Activated T-helper 9 cell treated with anti-CD3 and anti-CD28 coated beads, Interleukin-2, amount 50 U/mL, for 16 hours (primary cell): ENCODE measurements at regions not wholly inside any gene's neighbourhood (a gene's known extent, or its start where the extent isn't known, plus 50 kb on each side); places are given as distances from the start of the nearest gene placed in this dataset.

Experiments
- DNase-seq: peaks from one replicate; pipeline ENCODE4 v3.0.0-alpha.2; 2020; ENCODE audit warnings: low read depth

DNA sequence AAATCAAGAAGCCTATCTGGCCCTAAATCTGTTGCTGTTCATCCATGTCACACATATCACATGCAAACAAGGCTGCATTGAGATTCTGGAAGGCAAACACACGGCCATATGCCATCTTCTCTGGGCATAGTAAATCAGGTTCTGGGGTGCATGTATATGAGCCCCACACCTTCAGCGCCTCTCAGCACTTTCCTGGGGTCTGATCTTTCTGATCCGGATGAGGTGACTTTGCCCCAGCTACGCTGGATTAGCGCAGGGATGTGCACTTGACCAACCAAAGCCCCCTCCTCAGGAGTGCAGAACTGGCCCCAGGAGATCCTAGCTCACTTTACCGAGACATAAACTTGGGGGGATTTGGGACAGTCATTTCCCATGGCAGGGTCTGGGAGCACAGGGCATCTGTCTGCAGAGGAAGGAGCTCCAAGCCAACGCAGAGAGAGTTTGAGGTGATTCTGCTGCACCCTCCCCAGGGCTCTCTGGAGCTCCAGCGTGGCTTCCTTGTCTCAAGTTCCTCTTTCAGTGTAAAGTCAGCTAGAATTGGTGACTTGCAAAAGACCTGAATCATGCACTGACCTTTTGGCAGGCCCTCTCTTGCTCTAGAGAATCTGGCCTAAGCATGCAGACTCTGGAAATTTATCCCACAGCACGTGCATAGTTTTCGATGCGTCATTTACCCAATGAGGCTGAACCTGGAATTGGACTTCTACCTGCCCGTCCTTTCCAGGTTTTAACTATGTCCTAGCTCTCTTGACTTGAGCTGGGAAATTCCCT is 63.5 kb upstream of the KLF13 start:
- DNase-seq: no peak

DNA sequence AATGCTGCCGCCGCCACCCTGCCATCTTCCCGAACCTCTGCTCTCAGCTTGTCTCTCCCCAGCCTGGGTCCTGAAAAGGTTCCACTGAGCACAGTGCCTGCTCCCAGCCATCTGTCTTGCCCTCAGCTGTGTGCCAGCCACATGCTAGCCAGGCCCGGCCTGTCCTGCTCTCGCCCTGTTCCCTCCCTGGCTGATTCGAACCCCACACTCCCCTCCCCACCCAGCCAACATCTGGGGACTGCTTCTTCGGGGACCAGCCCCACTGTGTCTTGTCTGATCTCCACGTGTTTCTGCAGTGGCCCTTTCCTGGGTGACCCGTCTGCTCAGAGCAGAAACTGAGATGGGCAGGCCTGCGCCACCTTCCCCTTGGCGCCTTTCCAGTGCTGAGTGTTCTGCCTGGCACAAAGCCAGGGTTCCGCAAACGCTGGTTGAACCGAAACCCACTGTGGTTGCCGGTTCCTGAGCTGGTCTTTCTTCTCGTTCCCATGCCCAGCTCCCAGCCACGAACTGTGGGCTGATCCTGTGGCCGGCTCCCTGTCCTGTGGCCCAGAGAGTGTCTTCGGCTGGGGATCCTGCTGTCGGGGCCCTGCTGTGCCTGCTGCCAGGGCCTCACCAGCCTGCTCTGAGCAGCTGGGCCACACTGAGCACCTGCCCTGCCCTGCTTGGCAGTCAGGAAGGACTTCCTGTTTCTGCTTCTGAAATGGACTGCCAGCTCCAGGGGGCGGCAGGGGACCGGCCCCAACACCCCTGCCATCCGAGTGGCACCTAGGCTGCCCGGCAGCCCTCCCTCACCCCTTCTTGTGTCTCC is 62.7 kb upstream of the KLF13 start:
- DNase-seq: peak; percentile 58

GRCh38 chr15:31264559-31265089 is 62.0 kb upstream of the KLF13 start:
- DNase-seq: no peak

DNA sequence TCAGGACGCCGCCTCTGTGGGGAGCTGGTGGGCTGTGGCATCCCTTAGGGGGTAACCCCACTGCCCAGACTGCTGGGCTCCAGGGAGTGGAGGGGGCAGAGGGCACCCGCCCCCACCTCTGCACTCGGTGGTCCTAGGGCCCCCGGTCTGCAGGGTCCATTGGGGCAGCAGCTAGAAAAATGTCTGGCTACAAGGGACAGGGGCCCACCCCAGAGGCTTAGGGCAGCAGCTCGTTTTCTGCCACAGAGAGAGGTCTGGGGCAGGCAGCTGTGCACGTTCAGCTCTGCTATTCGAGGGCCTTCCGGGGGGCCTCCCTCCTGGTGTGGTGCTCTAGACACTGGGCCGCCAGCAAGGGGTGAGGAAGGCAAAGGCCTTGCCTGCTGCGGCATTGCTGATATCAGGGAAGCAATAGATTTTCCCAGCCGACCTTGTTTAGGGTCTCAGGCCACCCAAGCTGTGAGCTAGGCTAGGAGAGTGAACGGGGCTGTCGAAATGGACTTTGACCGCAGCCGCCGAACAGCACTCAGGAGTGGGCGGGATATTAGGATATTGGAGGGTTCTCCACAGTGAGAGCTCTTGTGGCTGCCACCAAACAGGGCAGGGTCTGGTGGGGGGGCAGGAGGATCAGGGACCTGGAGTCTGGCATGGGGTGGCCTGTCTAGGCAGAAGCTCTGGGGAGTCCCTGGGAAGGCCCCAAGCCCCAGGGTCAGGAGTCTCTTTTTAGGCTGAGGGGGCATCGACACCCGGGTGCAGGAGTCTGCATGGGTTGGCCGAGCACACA is 61.4 kb upstream of the KLF13 start:
- no peak for DNase-seq

DNA sequence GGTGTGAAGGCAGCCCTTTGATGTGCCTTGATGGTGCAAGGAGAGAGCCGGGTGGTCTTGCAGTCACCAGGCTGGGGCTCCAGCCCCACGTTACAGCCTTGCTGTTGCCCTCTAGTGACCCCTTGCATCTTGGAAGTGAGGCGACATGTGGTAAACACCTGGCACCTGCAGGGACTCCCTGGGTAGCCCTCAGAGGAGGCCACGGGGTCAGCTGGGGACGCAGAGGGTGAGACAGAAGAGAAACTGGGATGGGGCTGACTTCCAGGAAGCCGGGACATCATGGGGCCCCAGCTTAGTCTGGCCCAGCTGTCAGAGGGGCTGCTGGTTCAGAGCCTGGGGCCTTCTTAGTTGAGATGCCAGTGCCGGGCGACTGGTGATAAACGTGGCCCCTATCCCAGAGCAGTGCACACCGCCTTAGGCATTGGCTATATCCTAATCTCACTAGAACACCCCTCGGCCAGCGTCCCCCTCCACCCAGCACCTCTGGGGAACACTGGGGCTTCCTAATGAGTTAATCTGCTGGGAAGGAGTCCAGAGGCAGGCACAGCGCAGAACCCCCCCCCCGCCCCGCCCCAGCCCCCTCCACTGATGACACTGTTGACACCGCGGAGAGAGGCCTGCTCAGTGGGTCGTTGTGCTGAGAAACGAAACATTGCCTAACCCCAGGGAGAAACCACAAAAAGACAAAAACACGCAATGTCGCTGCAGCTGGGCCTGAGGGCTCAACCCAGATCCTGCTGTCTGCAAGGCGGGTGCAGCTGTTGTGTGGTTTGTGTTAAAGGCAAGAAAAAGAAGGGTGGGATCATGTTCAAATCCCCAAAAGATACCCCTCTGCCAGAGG is 60.5 kb upstream of the KLF13 start:
- DNase-seq: peak; percentile 39

DNA sequence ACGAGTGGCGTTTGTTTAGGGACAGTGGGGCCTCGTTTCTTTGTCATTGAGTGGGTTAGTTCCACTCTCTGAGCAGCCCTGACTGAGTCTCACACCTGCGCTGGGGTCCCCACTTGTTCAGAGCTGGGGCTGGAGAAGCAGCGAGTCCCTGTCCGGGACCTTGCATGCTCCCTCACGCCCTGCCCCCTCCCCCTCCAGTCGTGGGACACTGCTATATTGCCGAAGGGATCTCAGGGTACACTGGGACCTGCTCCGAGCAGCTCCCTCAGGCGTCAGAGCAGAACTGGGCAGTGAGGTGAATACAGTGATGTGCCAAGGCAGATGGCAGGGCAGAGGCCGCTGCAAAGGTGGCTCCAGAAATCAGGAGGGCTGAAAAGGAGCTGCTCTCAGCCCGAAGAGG is 59.9 kb upstream of the KLF13 start:
- DNase-seq: no peak

- no peak for DNase-seq
Observed at GRCh38 chr15:31267161-31268107, 59.2 kb upstream of the KLF13 start.

DNA sequence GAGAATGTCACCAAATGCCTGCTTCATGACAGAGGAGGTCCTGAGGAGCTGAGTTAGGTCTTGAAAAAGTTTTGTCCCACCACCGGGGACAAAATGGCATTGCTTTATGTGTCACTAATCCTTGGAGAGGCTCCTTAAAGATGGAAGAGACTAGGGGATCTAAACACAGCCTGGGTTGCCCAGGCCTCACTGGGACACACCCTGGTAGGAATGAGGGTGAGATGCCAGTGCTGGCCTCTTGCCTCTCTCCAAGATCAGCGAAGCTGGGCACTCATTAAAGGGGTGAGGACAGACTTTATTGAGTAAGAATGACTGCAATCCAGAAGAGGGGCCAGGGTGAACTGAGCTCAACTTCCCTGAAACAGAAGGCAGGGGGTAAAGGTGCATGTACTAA is 58.5 kb upstream of the KLF13 start:
- no peak for DNase-seq

GRCh38 chr15:31268911-31269784 is 57.5 kb upstream of the KLF13 start:
- no peak for DNase-seq

DNA sequence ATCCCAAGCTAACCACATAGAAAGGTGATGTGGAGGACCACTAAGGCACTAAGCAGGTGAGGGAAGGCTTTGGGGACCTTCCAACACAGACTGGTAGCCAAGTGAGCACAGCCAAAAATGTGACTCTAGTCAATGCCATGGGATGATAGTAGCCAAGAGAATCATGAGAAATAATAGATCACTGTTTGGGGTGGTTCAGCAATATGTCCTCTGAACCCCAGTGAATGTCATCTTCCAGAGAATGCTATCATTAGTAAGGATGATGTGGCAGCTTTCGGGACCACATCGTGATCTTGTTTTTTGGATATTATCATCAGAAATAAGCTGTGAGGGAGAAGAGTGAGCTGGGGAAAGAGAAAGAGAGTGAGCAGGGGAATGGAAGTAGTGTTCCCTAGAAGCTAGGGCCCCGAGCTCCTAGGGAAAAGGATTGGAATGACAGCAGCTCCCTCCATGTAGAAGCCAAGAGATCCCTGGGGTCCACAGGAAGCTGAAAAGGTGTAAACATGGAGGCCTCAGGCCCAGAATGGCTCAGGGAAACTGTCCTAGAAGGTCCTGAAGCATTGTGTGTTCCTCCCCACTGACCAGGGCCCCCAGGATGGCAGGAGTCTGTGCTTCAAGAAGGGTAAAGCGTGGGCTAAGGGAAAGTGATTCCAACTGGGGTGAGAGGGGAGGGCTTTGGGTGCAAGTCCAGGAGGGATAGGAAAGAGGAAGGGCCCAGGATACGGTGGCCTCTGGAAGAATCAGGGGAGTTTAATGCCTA is 56.6 kb upstream of the KLF13 start:
- DNase-seq: no peak

DNA sequence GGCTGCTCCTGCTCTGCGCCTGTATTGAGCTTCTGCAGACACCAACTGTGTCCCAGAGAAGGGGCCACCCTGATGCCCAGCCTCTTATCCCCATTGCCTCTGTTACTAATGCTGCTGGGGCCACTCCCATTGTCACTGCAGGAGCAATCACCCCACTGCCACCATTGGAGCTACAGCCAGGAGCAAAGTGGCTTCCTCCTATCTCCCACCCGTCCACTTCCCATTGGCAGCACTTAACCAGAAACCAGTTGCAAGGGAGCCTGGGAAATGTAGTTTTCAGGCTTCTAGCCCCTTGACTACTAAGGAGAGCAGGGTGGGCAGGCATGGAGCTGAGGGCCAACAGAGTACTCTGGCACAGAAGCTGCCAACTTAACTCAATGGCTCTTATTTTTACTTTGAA is 55.9 kb upstream of the KLF13 start:
- no peak for DNase-seq

DNA sequence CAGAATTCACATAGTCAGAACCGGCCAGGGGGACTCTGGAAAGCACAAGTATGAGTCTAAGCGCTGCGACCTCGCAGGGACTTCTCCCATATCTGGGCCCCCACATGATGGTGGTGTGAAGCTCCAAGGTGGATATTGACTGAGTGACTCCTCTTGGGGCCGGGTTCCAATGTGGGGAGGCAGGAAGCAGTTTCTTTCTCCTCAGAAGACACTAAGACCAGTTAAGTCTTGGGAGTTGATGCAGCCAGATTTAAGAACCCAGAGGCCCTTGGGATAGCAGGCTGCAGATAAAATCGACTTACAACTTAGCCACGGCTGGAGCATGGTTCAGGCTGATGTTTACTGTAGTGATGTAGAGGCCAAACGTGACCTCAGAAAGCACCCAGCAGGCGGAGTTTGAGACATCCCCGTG is 55.4 kb upstream of the KLF13 start:
- DNase-seq: no peak

- DNase-seq: no peak
Observed at GRCh38 chr15:31271711-31272557, 54.7 kb upstream of the KLF13 start.

DNA sequence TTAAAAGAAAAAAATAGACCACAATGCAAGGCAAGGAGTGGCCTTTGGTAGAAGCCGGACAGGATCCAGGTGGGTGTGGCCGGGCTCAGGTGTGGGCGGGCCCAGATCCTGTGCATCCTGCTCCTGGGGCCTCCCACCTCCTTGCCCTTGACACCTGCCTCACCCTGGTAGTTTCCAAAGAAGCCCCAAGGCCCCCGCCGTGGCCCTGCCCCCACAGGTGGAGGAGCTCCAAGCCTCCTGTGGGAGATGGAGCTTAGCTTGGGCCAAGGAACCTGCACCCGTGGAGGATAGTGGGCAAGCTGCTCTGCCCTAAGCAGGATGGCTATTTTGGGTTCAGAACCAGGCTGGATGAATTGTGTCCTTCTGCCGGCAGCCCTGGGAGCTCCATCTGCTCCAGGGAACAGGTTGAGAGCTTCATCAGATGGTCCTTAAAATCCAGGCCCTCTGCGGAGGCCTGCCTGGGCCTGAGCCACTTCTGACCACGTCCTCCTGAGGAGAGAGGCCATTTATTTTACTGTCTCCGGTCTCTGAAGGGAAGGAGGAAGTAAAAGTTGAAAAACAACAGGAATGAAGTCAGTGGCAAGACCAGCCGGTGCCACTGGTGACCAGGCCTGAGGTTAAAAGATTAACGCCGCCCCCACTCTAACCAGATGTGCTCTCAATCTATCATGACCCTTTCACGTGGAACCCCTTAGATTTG is 53.9 kb upstream of the KLF13 start:
- DNase-seq: no peak

- no peak for DNase-seq
Observed at GRCh38 chr15:31273258-31273941, 53.2 kb upstream of the KLF13 start.
